Glutamatergic neuron (in vitro differentiated cells): ENCODE measurements at regions not wholly inside any gene's neighbourhood (a gene's known extent, or its start where the extent isn't known, plus 50 kb on each side); places are given as distances from the start of the nearest gene placed in this dataset.

Experiments used
- DNase-seq: peaks from one replicate; pipeline ENCODE4 v3.0.0; 2022
- H3K27ac Mint-ChIP-seq: one replicate; pipeline ENCODE4 v1.8.0; 2020; ENCODE audit warnings: mild to moderate bottlenecking, mixed read lengths, inconsistent platforms; ENCODE audit not compliant: unreplicated experiment
- H3K27me3 Mint-ChIP-seq: one replicate; pipeline ENCODE4 v1.8.0; 2020; ENCODE audit warnings: mild to moderate bottlenecking, moderate library complexity, mixed read lengths, inconsistent platforms; ENCODE audit not compliant: unreplicated experiment
- H3K36me3 Mint-ChIP-seq: one replicate; pipeline ENCODE4 v1.8.0; 2020; ENCODE audit warnings: mild to moderate bottlenecking, mixed read lengths, inconsistent platforms; ENCODE audit not compliant: unreplicated experiment
- H3K4me1 Mint-ChIP-seq: one replicate; pipeline ENCODE4 v1.8.0; 2020; ENCODE audit warnings: mild to moderate bottlenecking, low read depth, mixed read lengths, inconsistent platforms; ENCODE audit not compliant: unreplicated experiment
- H3K4me3 Mint-ChIP-seq: one replicate; pipeline ENCODE4 v1.8.0; 2020; ENCODE audit warnings: mild to moderate bottlenecking, mixed read lengths, inconsistent platforms; ENCODE audit not compliant: unreplicated experiment
- H3K9me3 Mint-ChIP-seq: one replicate; pipeline ENCODE4 v1.8.0; 2020; ENCODE audit warnings: mild to moderate bottlenecking, moderate library complexity, mixed read lengths, inconsistent platforms; ENCODE audit not compliant: unreplicated experiment
- TF ChIP-seq, protein P1 (sequence below): fragments of 200-600 bp; sonication (generic); IDR thresholded peaks from one replicate; pipeline ENCODE4 v1.5.0; 2021; ENCODE audit not compliant: partially characterized antibody, unreplicated experiment

DNA sequence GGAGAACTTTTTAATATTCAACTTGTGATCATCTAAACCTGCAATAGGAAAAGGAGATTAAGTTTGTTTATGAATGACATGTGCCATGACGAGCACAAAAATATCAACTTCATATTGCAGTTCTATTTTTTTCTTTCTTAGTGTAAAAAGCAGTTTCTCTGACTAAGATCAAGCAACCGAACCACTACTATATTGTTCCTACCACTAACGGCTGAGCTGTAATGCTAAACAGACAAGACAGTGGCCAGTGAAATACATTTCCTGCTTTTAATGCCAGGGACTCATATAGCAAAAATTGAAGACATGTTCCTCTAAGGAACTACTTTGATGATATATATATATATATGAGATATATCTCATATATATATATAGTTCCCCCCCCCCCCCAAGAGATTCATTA is 1705.6 kb upstream of the TMEFF2 start:
- TF ChIP-seq, protein P1, sequence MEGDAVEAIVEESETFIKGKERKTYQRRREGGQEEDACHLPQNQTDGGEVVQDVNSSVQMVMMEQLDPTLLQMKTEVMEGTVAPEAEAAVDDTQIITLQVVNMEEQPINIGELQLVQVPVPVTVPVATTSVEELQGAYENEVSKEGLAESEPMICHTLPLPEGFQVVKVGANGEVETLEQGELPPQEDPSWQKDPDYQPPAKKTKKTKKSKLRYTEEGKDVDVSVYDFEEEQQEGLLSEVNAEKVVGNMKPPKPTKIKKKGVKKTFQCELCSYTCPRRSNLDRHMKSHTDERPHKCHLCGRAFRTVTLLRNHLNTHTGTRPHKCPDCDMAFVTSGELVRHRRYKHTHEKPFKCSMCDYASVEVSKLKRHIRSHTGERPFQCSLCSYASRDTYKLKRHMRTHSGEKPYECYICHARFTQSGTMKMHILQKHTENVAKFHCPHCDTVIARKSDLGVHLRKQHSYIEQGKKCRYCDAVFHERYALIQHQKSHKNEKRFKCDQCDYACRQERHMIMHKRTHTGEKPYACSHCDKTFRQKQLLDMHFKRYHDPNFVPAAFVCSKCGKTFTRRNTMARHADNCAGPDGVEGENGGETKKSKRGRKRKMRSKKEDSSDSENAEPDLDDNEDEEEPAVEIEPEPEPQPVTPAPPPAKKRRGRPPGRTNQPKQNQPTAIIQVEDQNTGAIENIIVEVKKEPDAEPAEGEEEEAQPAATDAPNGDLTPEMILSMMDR: no peak
- H3K36me3 Mint-ChIP-seq: no peaks in the 10 kb centered on the region
- H3K27ac Mint-ChIP-seq: no peak overlapping the region
- no peak for DNase-seq
- no peaks in the 10 kb centered on the region for H3K9me3 Mint-ChIP-seq
- no peaks in the 10 kb centered on the region for H3K4me1 Mint-ChIP-seq
- H3K4me3 Mint-ChIP-seq: no peak overlapping the region
- no peaks in the 10 kb centered on the region for H3K27me3 Mint-ChIP-seq

DNA sequence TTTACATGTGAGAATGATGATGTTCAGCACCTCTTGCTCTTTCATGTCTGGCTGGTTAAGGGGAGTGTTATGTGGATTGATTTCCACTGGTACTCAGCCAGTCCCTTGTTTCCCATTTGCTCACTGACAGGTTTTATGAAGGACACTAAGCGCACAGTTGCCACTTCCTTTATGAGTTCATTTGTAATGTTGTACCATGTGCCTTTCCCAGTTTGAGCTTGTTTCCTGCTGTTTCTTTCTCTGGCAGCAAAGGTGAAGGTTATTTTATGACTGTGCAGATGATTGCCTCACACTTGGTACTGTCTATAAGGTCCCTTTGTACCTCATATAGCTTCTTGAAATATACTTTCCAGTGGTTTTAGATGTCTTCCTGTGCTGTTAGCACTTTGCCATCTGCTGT is 1700.5 kb upstream of the TMEFF2 start:
- DNase-seq: no peak
- no peaks in the 10 kb centered on the region for H3K27me3 Mint-ChIP-seq
- TF ChIP-seq, protein P1: no peak
- no peaks in the 10 kb centered on the region for H3K36me3 Mint-ChIP-seq
- H3K27ac Mint-ChIP-seq: no peak overlapping the region
- H3K4me1 Mint-ChIP-seq: no peaks in the 10 kb centered on the region
- H3K4me3 Mint-ChIP-seq: no peak overlapping the region
- H3K9me3 Mint-ChIP-seq: no peaks in the 10 kb centered on the region

DNA sequence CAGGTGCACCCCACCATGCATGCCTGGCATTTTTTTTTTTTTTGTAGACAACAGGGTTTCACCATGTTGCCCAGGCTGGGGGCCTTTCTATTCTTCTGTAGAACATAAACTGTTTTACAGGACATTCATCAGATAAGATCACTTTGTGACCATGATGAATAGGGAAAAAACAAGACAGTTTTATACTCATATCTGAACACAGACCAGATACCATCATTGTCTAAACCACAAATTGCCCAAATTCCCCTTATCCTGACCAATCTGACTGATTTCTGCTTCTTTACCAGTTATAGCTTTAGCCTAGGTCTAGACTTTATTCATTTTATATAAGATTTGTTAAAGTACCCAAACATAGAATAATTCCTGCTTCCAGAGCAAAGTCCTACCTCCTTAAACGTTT is 1699.3 kb upstream of the TMEFF2 start:
- H3K4me1 Mint-ChIP-seq: no peaks in the 10 kb centered on the region
- no peak for DNase-seq
- no peaks in the 10 kb centered on the region for H3K36me3 Mint-ChIP-seq
- TF ChIP-seq, protein P1: no peak
- no peaks in the 10 kb centered on the region for H3K9me3 Mint-ChIP-seq
- H3K4me3 Mint-ChIP-seq: no peak overlapping the region
- no peaks in the 10 kb centered on the region for H3K27me3 Mint-ChIP-seq
- no peak overlapping the region for H3K27ac Mint-ChIP-seq

DNA sequence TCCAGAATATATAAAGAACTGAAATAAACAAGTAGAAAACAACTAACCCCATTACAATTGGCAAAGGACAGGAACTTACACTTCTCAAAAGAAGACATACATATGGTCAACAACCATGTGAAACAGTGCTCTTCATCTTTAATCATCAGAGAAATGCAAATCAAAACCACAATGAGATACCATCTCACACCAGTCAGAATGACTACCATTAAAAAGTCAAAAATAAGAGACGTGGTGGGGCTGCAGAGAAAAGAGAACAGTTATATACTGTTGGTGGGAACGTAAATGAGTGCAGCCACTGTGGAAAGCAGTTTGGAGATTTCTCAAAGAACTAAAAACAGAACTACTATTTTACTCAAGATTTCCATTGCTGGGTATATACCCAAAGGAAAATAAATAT is 1696.3 kb upstream of the TMEFF2 start:
- TF ChIP-seq, protein P1: no peak
- Mint-ChIP-seq H3K36me3 (no peaks in the 10 kb centered on the region), H3K9me3 (no peaks in the 10 kb centered on the region), H3K4me3 (no peak overlapping the region), H3K27ac (no peak overlapping the region), H3K4me1 (no peaks in the 10 kb centered on the region), H3K27me3 (no peaks in the 10 kb centered on the region)
- DNase-seq: no peak

DNA sequence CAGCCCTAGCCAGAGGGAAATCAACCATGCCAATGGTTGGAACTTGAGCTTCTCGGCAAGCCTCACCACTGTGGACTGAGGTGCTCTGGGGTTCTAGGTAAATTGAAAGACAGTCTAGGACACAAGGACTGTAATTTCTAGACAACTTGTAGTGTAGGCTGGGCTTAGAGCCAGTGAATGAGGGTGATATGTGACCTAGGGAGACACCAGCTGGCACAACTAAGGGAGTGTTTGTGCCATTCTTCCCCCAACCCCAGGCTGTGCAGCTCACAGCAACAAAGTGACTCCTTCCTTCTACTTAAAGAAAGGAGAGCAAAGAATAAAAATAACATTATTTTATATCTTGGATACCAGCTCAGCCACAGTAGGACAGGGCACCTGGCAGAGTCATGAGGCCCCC is 1690.7 kb upstream of the TMEFF2 start:
- TF ChIP-seq, protein P1: no peak
- Mint-ChIP-seq H3K27ac (no peak overlapping the region), H3K4me3 (no peak overlapping the region), H3K27me3 (no peaks in the 10 kb centered on the region), H3K9me3 (no peaks in the 10 kb centered on the region), H3K36me3 (no peaks in the 10 kb centered on the region), H3K4me1 (no peaks in the 10 kb centered on the region)
- no peak for DNase-seq
